H9 (cell line): ENCODE measurements at regions not wholly inside any gene's neighbourhood (a gene's known extent, or its start where the extent isn't known, plus 50 kb on each side); places are given as distances from the start of the nearest gene placed in this dataset.

Source experiments
- DNase-seq: peaks from one replicate; pipeline ENCODE4 v3.0.0-alpha.2; 2017
- H2AFZ ChIP-seq: one replicate; pipeline ENCODE4 v1.6.1; 2013; ENCODE audit warnings: mild to moderate bottlenecking, low read length, control low read depth, moderate library complexity
- H2AK5ac ChIP-seq: 2 replicates; pipeline ENCODE4 v1.6.1; 2013; ENCODE audit warnings: low read length, control low read depth, mixed read lengths; ENCODE audit not compliant: insufficient read length
- H2BK120ac ChIP-seq: one replicate; pipeline ENCODE4 v1.6.1; 2013; ENCODE audit warnings: low read depth, mild to moderate bottlenecking, low read length, control low read depth, inconsistent platforms; ENCODE audit not compliant: poor library complexity, severe bottlenecking
- H2BK12ac ChIP-seq: 2 replicates; pipeline ENCODE4 v1.6.1; 2013; ENCODE audit warnings: low read length, control low read depth, mixed read lengths, low read depth; ENCODE audit not compliant: insufficient read length
- H2BK15ac ChIP-seq: 2 replicates; pipeline ENCODE4 v1.6.1; 2013; ENCODE audit warnings: low read depth, low read length, control low read depth
- H2BK20ac ChIP-seq: one replicate; pipeline ENCODE4 v1.6.1; 2013; ENCODE audit warnings: low read depth, mild to moderate bottlenecking, low read length, control low read depth, inconsistent platforms; ENCODE audit not compliant: poor library complexity, severe bottlenecking
- H2BK5ac ChIP-seq: 2 replicates; pipeline ENCODE4 v1.6.1; 2013; ENCODE audit warnings: low read length, control low read depth, mixed read lengths; ENCODE audit not compliant: insufficient read length
- H3K14ac ChIP-seq: 2 replicates; pipeline ENCODE4 v1.6.1; 2013; ENCODE audit warnings: low read length, control low read depth; ENCODE audit not compliant: insufficient read depth
- H3K18ac ChIP-seq: 2 replicates; pipeline ENCODE4 v1.6.1; 2013; ENCODE audit warnings: low read depth, mild to moderate bottlenecking, mixed read lengths, low read length, control low read depth; ENCODE audit not compliant: insufficient read length
- H3K23ac ChIP-seq: 2 replicates; pipeline ENCODE4 v1.6.1; 2013; ENCODE audit warnings: low read length, control low read depth, mixed read lengths, low read depth; ENCODE audit not compliant: insufficient read length
- H3K23me2 ChIP-seq: 2 replicates; pipeline ENCODE4 v1.6.1; 2013; ENCODE audit warnings: low read depth, mild to moderate bottlenecking, mixed read lengths, low read length, control low read depth; ENCODE audit not compliant: insufficient read length, poor library complexity, severe bottlenecking
- H3K27ac ChIP-seq: 2 replicates; pipeline ENCODE4 v1.5.1; 2013; ENCODE audit warnings: low read length, control low read depth, mixed read lengths, low read depth; ENCODE audit not compliant: insufficient read length
- H3K27me3 ChIP-seq: 2 replicates; pipeline ENCODE4 v1.6.1; 2013; ENCODE audit warnings: low read length, control low read depth, inconsistent platforms; ENCODE audit not compliant: insufficient read depth
- H3K4ac ChIP-seq: 2 replicates; pipeline ENCODE4 v1.6.1; 2013; ENCODE audit warnings: low read depth, mild to moderate bottlenecking, control low read depth, inconsistent platforms, low read length, moderate library complexity
- H3K4me1 ChIP-seq: 2 replicates; pipeline ENCODE4 v1.6.1; 2013; ENCODE audit warnings: low read length, control low read depth, inconsistent platforms; ENCODE audit not compliant: insufficient read depth
- H3K4me2 ChIP-seq: 2 replicates; pipeline ENCODE4 v1.6.1; 2013; ENCODE audit warnings: low read length, control low read depth, mixed read lengths; ENCODE audit not compliant: insufficient read length, insufficient read depth
- H3K56ac ChIP-seq: 2 replicates; pipeline ENCODE4 v1.6.1; 2013; ENCODE audit warnings: low read depth, mild to moderate bottlenecking, mixed read lengths, low read length, control low read depth; ENCODE audit not compliant: insufficient read length
- H3K79me1 ChIP-seq: 2 replicates; pipeline ENCODE4 v1.6.1; 2013; ENCODE audit warnings: low read depth, mild to moderate bottlenecking, moderate library complexity, low read length, control low read depth, inconsistent platforms; ENCODE audit not compliant: insufficient read depth, poor library complexity, severe bottlenecking
- H3K79me2 ChIP-seq: 2 replicates; pipeline ENCODE4 v1.6.1; 2013; ENCODE audit warnings: low read length, control low read depth, inconsistent platforms; ENCODE audit not compliant: insufficient read depth
- H3K9ac ChIP-seq: 2 replicates; pipeline ENCODE4 v1.6.1; 2013; ENCODE audit warnings: low read length, control low read depth, mixed read lengths; ENCODE audit not compliant: insufficient read length; ENCODE audit errors: extremely low read depth
- H3K9me3 ChIP-seq: one replicate; pipeline ENCODE4 v1.6.1; 2013; ENCODE audit warnings: low read depth, low read length, inconsistent platforms; ENCODE audit not compliant: control insufficient read depth
- H3T11ph ChIP-seq: one replicate; pipeline ENCODE4 v1.6.1; 2013; ENCODE audit warnings: mild to moderate bottlenecking, low read length, control low read depth, inconsistent platforms
- H4K20me1 ChIP-seq: one replicate; pipeline ENCODE4 v1.6.1; 2013; ENCODE audit not compliant: control insufficient read depth, insufficient read length, insufficient read depth
- H4K5ac ChIP-seq: 2 replicates; pipeline ENCODE4 v1.6.1; 2013; ENCODE audit warnings: low read depth, mild to moderate bottlenecking, mixed read lengths, low read length, control low read depth; ENCODE audit not compliant: insufficient read length
- H4K8ac ChIP-seq: replicated peaks from 2 replicates; pipeline ENCODE4 v1.6.1; 2013; ENCODE audit warnings: low read length, control low read depth, mixed read lengths, low read depth; ENCODE audit not compliant: insufficient read length
- H4K91ac ChIP-seq: 2 replicates; pipeline ENCODE4 v1.6.1; 2013; ENCODE audit warnings: low read depth, mild to moderate bottlenecking, moderate library complexity, mixed read lengths, low read length, control low read depth; ENCODE audit not compliant: insufficient read length
- H3K27ac Mint-ChIP-seq, 3 experiments: 2 replicates in 2 of 3; 3 replicates in 1 of 3; pipeline ENCODE4 v1.8.0; 2020 to 2021; ENCODE audit warnings: mixed read lengths in 3 of 3, mild to moderate bottlenecking in 1 of 3, moderate library complexity in 1 of 3
- H3K27me3 Mint-ChIP-seq: 2 replicates; pipeline ENCODE4 v1.8.0; 2021; ENCODE audit warnings: low read depth, mild to moderate bottlenecking, moderate library complexity, mixed read lengths
- H3K36me3 Mint-ChIP-seq, 3 experiments: 2 replicates in 2 of 3; 3 replicates in 1 of 3; pipeline ENCODE4 v1.8.0; 2020 to 2021; ENCODE audit warnings: low read depth in 3 of 3, mixed read lengths in 3 of 3; ENCODE audit not compliant: insufficient read depth in 1 of 3
- H3K4me1 Mint-ChIP-seq, 2 experiments: 2 replicates each; pipeline ENCODE4 v1.8.0; 2020; ENCODE audit warnings: mixed read lengths in 2 of 2
- H3K4me3 Mint-ChIP-seq, 2 experiments: 2 replicates in 1 of 2; 3 replicates in 1 of 2; pipeline ENCODE4 v1.8.0; 2020 to 2021; ENCODE audit warnings: mild to moderate bottlenecking in 2 of 2, mixed read lengths in 2 of 2, moderate library complexity in 1 of 2
- H3K9me3 Mint-ChIP-seq, 2 experiments: 2 replicates in 1 of 2; 3 replicates in 1 of 2; pipeline ENCODE4 v1.8.0; 2020; ENCODE audit warnings: mild to moderate bottlenecking in 2 of 2, mixed read lengths in 2 of 2, moderate library complexity in 1 of 2
- CTCF ChIP-seq: fragments of 200-600 bp; sonication (generic); conservative IDR thresholded peaks from 3 replicates; pipeline ENCODE4 v1.8.0; 2021; ENCODE audit warnings: antibody characterized with exemption, mild to moderate bottlenecking
- WGBS: extraction: QIAGEN DNeasy Blood & Tissue Kit; methylation state at CpG from one replicate; pipeline ENCODE4 v1.1.7; 2013; ENCODE audit warnings: missing lambda C conversion rate, low lambda C conversion rate, mixed read lengths; ENCODE audit not compliant: insufficient read length; ENCODE audit errors: extremely low coverage; 5-methylcytosine and 5-hydroxymethylcytosine counted together

GRCh38 chr4:111601671-111602070, 543.6 kb upstream of the FAM241A start:
- no peak for DNase-seq
- no peaks in the 10 kb centered on the region for H3K27me3 ChIP-seq
- H3K27me3 Mint-ChIP-seq: no peaks in the 10 kb centered on the region
- no peak for TF ChIP-seq CTCF
- no peak overlapping the region for H3K23ac ChIP-seq
- no peaks in the 10 kb centered on the region for H3K23me2 ChIP-seq
- no peak overlapping the region for H3K27ac ChIP-seq
- H4K20me1 ChIP-seq: no peaks in the 10 kb centered on the region
- no peak overlapping the region for H2BK15ac ChIP-seq
- H3K14ac ChIP-seq: no peak overlapping the region
- H3K4me2 ChIP-seq: no peak overlapping the region
- H2AK5ac ChIP-seq: no peak overlapping the region
- H3K18ac ChIP-seq: no peak overlapping the region
- no peak overlapping the region for H2BK20ac ChIP-seq
- no peak overlapping the region for H2BK5ac ChIP-seq
- H3K9ac ChIP-seq: no peak overlapping the region
- H3K4me1 ChIP-seq: no peaks in the 10 kb centered on the region
- H2BK120ac ChIP-seq: no peak overlapping the region
- no peak overlapping the region for H3K4ac ChIP-seq
- no peak overlapping the region for H4K91ac ChIP-seq
- no peak overlapping the region for H3K4me3 Mint-ChIP-seq
- H3T11ph ChIP-seq: no peak overlapping the region
- H3K4me1 Mint-ChIP-seq: no peaks in the 10 kb centered on the region
- H3K9me3 Mint-ChIP-seq: no peaks in the 10 kb centered on the region
- no peak overlapping the region for H3K56ac ChIP-seq
- H2BK12ac ChIP-seq: no peak overlapping the region
- no peaks in the 10 kb centered on the region for H3K36me3 Mint-ChIP-seq
- no peaks in the 10 kb centered on the region for H3K79me2 ChIP-seq
- H2AFZ ChIP-seq: no peak overlapping the region
- H3K27ac Mint-ChIP-seq: no peak overlapping the region
- no peak overlapping the region for H4K5ac ChIP-seq
- no peaks in the 10 kb centered on the region for H3K79me1 ChIP-seq
- whole genome bisulfite sequencing: no CpG with 5 or more reads among the region's 3 CpGs
- H4K8ac ChIP-seq: no peak overlapping the region
- H3K9me3 ChIP-seq: no peaks in the 10 kb centered on the region
